GM19468 (cell line): ENCODE measurements at regions not wholly inside any gene's neighbourhood (a gene's known extent, or its start where the extent isn't known, plus 50 kb on each side); places are given as distances from the start of the nearest gene placed in this dataset.
"Not testable (repeated sequence)": the region's sequence is repeated elsewhere in the genome, so short reads cannot be mapped to it uniquely, and the experiment has no call there.

Source experiments
- ATAC-seq: cut with Tn5 transposase; IDR thresholded peaks from one replicate; pipeline ENCODE4 v1.9.1; 2021; ENCODE audit warnings: mild to moderate bottlenecking, moderate library complexity, moderate number of reproducible peaks; ENCODE audit not compliant: unreplicated experiment; ENCODE audit errors: extremely low read depth

GRCh38 chr9:86639287-86639686, 285.1 kb upstream of the TUT7 start:
- ATAC-seq = no peak

- ATAC-seq = no peak
These were observed 283.9 kb upstream of the TUT7 start for GRCh38 chr9:86638109-86638508.

DNA sequence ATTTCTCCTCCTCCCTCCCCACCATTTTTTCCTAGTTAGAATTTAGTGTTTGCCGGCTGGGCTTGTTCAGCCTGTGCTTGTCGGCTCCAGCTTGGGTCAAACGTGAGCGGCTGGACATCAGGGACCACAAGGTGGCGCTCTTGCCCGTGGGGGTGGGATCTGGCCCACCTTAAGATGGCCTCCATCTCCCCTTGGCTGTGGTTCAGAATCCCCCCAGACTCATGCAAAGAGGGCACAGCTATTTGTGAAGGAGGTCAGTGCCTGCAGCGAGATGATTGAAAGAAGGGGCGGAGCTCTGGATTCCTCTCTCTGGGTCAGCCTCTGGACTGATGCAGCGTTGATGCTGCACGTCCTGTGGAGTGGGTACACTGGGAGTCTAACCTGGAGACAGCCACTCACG, 283.3 kb upstream of the TUT7 start:
- no peak for ATAC-seq

DNA sequence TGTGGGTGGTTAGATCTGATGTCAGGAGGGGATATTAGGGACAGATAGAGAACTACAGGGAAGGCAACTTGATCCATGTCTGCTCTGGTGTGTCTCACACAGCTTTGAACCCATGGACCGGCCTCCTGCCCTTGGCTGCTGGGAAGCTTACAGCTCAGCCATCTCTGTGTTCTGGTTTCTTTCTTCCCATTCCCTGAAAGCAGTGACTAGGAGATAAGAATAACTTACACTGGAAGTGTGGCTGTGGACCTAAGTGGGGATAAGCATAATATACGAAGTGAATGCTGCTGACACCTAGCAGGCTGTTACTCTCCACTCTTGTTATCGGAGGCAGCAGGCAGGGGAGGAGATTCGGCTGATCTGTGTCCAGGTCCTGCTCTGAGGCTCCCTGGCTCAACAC, 282.3 kb upstream of the TUT7 start:
- no peak for ATAC-seq

DNA sequence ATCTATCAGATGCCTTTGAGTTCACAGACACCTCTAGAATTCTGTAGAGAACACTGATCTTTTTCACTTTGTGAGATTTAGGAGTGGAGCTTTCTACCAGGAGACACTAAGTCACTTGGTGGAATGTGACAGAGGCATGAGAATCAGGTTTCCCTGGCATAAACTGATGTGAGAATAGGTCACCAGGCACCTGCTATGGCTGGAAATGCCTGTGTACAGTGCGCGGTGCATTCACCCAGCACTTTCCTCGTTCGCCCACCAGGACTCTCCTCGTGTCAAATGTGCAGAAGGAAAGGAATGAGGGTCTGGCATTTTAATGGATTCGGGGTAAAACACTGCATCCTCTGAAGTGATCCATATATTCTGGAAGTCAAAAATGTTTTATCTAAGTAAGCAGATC, 281.8 kb upstream of the TUT7 start:
- ATAC-seq = no peak

- no peak for ATAC-seq
These were observed 280.3 kb upstream of the TUT7 start for GRCh38 chr9:86634501-86634900.

DNA sequence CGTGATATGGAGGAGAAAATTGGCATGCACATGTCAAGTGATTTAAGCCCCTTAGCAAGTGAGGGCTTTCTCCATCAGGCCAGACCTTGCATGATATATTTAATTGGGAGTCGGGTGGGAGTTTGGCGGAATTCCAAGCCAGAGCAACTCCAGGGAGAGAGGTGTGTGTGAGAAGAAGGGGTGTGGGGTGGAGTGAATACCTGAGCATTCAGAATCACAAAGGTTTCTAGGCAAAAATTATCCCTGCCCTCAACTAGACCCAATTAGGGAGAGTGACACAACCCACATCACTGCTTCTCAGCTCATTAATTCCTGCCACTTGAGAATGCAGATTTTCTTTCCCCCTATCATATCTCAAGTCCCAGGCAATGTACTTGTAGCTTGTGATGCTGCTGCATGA, 279.7 kb upstream of the TUT7 start:
- no peak for ATAC-seq

GRCh38 chr9:86632537-86632936, 278.3 kb upstream of the TUT7 start:
- no peak for ATAC-seq

DNA sequence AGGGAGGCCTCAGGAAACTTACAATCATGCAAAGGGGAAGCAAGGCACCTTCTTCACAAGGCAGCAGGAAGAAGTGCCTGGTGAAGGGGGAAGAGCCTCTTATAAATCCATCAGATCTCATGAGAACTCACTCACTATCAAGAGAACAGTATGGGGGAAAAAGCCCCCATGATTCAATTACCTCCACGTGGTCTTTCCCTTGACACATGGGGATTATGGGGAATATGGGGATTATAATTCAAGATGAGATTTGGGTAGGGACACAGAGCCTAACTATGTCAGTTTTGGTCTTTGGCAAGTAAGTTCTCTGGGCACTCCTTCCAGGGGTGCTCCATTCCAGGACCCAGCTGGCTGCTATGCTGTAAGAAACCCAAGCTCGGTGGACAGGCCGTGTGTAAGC, 275.3 kb upstream of the TUT7 start:
- no peak for ATAC-seq

DNA sequence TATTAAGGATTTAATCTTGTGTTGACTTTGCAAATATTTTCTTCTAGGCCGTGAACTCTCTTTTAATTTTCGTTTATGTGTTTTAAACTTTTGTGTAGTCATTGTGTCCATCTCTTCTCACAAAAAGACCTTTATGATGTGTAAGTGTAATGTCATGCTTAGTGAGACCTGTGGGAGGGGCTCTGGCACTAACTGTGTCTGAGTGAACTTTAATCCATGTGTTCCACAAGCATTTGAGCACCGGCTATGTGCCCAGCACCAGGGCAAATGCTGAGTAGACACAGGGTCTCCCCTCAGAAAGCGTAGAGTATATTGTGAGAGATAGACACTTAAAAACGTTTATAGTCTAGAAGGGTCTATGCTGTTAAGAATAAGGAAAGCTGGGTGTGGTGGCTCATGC, 272.6 kb upstream of the TUT7 start:
- ATAC-seq = no peak

GRCh38 chr9:86624630-86625029, 270.4 kb upstream of the TUT7 start:
- ATAC-seq = no peak

GRCh38 chr9:86614871-86615849, 260.9 kb upstream of the TUT7 start:
- ATAC-seq = no peak

DNA sequence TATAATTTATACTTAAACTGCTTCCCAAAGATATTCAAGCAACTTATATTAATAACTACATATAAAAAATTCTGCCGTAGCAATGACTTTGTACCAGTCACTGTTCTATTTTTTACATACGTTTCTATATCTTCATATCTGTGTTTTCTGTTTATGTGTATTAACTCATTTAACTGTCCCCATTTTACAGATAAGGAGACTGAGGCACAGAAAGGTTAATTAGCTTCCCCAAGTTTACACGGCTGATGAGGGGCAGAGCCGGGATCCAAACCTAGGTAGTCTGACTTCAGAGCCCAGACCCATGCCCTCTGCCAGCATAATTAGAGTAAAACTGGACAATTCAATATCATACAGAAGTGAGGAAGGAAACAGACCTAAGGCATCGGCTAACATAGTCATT, 259.7 kb upstream of the TUT7 start:
- ATAC-seq = no peak

GRCh38 chr9:86611534-86611933, 257.3 kb upstream of the TUT7 start:
- ATAC-seq = not testable (repeated sequence)

GRCh38 chr9:86605303-86605702, 251.1 kb upstream of the TUT7 start:
- no peak for ATAC-seq

DNA sequence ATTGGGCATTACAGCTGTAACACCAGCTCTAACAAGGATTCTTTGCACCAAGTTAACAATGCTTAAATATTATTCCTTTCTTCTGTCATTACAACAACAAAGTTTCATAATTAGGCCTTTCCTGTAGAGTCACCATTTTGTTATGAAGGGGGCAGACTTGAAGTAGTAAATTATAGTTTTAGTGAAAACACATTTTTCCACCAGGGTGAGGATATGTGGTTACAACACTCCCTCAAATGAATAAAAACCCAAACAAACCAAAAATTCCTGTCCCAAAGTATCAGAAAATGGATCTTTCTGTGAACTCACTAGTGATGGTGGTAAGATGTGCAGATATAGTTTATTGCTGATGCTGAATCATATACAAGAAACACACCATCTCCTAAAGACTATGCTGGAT, 250.5 kb upstream of the TUT7 start:
- no peak for ATAC-seq

GRCh38 chr9:86602715-86603114, 248.5 kb upstream of the TUT7 start:
- no peak for ATAC-seq

DNA sequence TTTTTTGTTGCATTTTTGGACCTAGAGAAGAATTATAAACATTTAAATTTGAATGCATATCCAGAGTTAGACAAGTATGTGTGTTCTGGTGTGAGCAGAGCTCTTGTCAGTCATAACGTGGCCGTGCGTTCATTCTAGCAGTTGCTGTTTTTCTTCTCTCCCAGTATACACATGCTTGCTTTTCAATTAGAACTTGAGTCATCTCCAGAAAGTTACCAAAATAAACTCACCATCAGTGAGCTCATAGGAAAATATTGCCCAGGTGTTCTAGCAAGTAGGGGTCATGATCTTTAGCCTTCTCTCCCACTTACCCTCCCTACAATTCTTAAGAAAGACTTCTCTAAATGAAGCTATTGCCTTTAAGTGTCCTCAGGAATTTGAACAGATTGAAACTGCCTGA, 247.5 kb upstream of the TUT7 start:
- no peak for ATAC-seq

- no peak for ATAC-seq
These were observed 246.8 kb upstream of the TUT7 start for GRCh38 chr9:86600977-86601376.

- no peak for ATAC-seq
These were observed 246.1 kb upstream of the TUT7 start for GRCh38 chr9:86600291-86600690.

GRCh38 chr9:86599561-86599960, 245.4 kb upstream of the TUT7 start:
- ATAC-seq = no peak
